ENCODE measurements at regions not wholly inside any gene's neighbourhood (a gene's known extent, or its start where the extent isn't known, plus 50 kb on each side); places are given as distances from the start of the nearest gene placed in this dataset.
"Not testable (repeated sequence)": the region's sequence is repeated elsewhere in the genome, so short reads cannot be mapped to it uniquely, and the experiment has no call there.

GRCh38 chr2:220811952-220812570 is 760.0 kb downstream of the EPHA4 start:
- Mint-ChIP-seq H3K4me1 (no peaks in the 10 kb centered on the region), H3K27ac (no peak overlapping the region), H3K27me3 (peaks cover 2% of the 10 kb centered on the region), H3K9me3 (ENCODE audit: low read depth) (no peaks in the 10 kb centered on the region), H3K36me3 (ENCODE audit: low read depth) (no peaks in the 10 kb centered on the region), H3K4me3 (no peak overlapping the region)
- intact Hi-C loops (cut with DNase I, micrococcal nuclease): no loop called here
- CTCF ChIA-PET: no interaction called here
- ATAC-seq (no peak), DNase-seq (no peak)
- POLR2A ChIA-PET: no interaction called here

GRCh38 chr2:220814441-220814840 is 757.7 kb downstream of the EPHA4 start:
- intact Hi-C loops (cut with DNase I, micrococcal nuclease): no loop called here
- H3K9me3 Mint-ChIP-seq (ENCODE audit: low read depth): no peaks in the 10 kb centered on the region
- H3K4me3 Mint-ChIP-seq: no peak overlapping the region
- H3K27me3 Mint-ChIP-seq: peaks cover 5% of the 10 kb centered on the region
- H3K4me1 Mint-ChIP-seq: no peaks in the 10 kb centered on the region
- POLR2A ChIA-PET: no interaction called here
- no peaks in the 10 kb centered on the region for H3K36me3 Mint-ChIP-seq (ENCODE audit: low read depth)
- no peak for ATAC-seq
- CTCF ChIA-PET: no interaction called here
- DNase-seq: no peak
- H3K27ac Mint-ChIP-seq: no peak overlapping the region

- no peaks in the 10 kb centered on the region for H3K9me3 Mint-ChIP-seq (ENCODE audit: low read depth)
- no peak overlapping the region for H3K4me3 Mint-ChIP-seq
- no peaks in the 10 kb centered on the region for H3K4me1 Mint-ChIP-seq
- H3K36me3 Mint-ChIP-seq (ENCODE audit: low read depth): no peaks in the 10 kb centered on the region
- no peak for ATAC-seq
- intact Hi-C loops (cut with DNase I, micrococcal nuclease): no loop called here
- H3K27ac Mint-ChIP-seq: no peak overlapping the region
- peaks cover 5% of the 10 kb centered on the region for H3K27me3 Mint-ChIP-seq
- CTCF ChIA-PET: no interaction called here
- POLR2A ChIA-PET: no interaction called here
- DNase-seq: no peak
Observed at GRCh38 chr2:220815698-220816097, 756.4 kb downstream of the EPHA4 start.

- H3K4me1 Mint-ChIP-seq: no peaks in the 10 kb centered on the region
- no peak overlapping the region for H3K27ac Mint-ChIP-seq
- H3K4me3 Mint-ChIP-seq: no peak overlapping the region
- no peak for ATAC-seq
- no peaks in the 10 kb centered on the region for H3K9me3 Mint-ChIP-seq (ENCODE audit: low read depth)
- intact Hi-C loops (cut with DNase I, micrococcal nuclease): no loop called here
- DNase-seq: no peak
- peaks cover 3% of the 10 kb centered on the region for H3K27me3 Mint-ChIP-seq
- no peaks in the 10 kb centered on the region for H3K36me3 Mint-ChIP-seq (ENCODE audit: low read depth)
- ChIA-PET POLR2A (no interaction called here), CTCF (no interaction called here)
Observed at GRCh38 chr2:220821683-220822082, 750.4 kb downstream of the EPHA4 start.

- ATAC-seq; H3K4me3 Mint-ChIP-seq; intact Hi-C loops (cut with DNase I, micrococcal nuclease); POLR2A ChIA-PET; DNase-seq; H3K27ac Mint-ChIP-seq; H3K27me3 Mint-ChIP-seq; H3K9me3 Mint-ChIP-seq (ENCODE audit: low read depth); CTCF ChIA-PET; H3K4me1 Mint-ChIP-seq; H3K36me3 Mint-ChIP-seq (ENCODE audit: low read depth): not testable (repeated sequence)
Observed at GRCh38 chr2:220823590-220823989, 748.5 kb downstream of the EPHA4 start.

GRCh38 chr2:220833446-220833845 is 738.7 kb downstream of the EPHA4 start:
- CTCF ChIA-PET: no interaction called here
- H3K4me1 Mint-ChIP-seq: no peaks in the 10 kb centered on the region
- intact Hi-C loops (cut with DNase I, micrococcal nuclease): no loop called here

GRCh38 chr2:220835583-220835982 is 736.5 kb downstream of the EPHA4 start:
- Mint-ChIP-seq H3K4me3 (no peak overlapping the region), H3K4me1 (no peaks in the 10 kb centered on the region), H3K9me3 (ENCODE audit: low read depth) (no peaks in the 10 kb centered on the region), H3K36me3 (ENCODE audit: low read depth) (no peaks in the 10 kb centered on the region), H3K27me3 (no peaks in the 10 kb centered on the region), H3K27ac (no peak overlapping the region)
- intact Hi-C loops (cut with DNase I, micrococcal nuclease): no loop called here
- ChIA-PET POLR2A (no interaction called here), CTCF (no interaction called here)
- ATAC-seq (no peak), DNase-seq (no peak)

More at GRCh38 chr2:220833446-220833845, 738.7 kb downstream of the EPHA4 start:
- H3K27ac Mint-ChIP-seq: no peak overlapping the region
- no peaks in the 10 kb centered on the region for H3K9me3 Mint-ChIP-seq (ENCODE audit: low read depth)
- no peak overlapping the region for H3K4me3 Mint-ChIP-seq
- H3K36me3 Mint-ChIP-seq (ENCODE audit: low read depth): no peaks in the 10 kb centered on the region
- POLR2A ChIA-PET: no interaction called here
- H3K27me3 Mint-ChIP-seq: no peaks in the 10 kb centered on the region
- DNase-seq (no peak), ATAC-seq (no peak)

- ATAC-seq: no peak
- no peaks in the 10 kb centered on the region for H3K9me3 Mint-ChIP-seq (ENCODE audit: low read depth)
- H3K4me1 Mint-ChIP-seq: no peaks in the 10 kb centered on the region
- DNase-seq: no peak
- intact Hi-C loops (cut with DNase I, micrococcal nuclease): no loop called here
- ChIA-PET POLR2A (no interaction called here), CTCF (no interaction called here)
- no peak overlapping the region for H3K4me3 Mint-ChIP-seq
- no peak overlapping the region for H3K27ac Mint-ChIP-seq
- H3K27me3 Mint-ChIP-seq: no peaks in the 10 kb centered on the region
- H3K36me3 Mint-ChIP-seq (ENCODE audit: low read depth): no peaks in the 10 kb centered on the region
Observed at GRCh38 chr2:220837226-220837625, 734.9 kb downstream of the EPHA4 start.

GRCh38 chr2:220842901-220843665 is 729.0 kb downstream of the EPHA4 start:
- Mint-ChIP-seq H3K9me3 (ENCODE audit: low read depth) (no peaks in the 10 kb centered on the region), H3K4me3 (no peak overlapping the region), H3K27me3 (peaks cover 2% of the 10 kb centered on the region), H3K4me1 (no peaks in the 10 kb centered on the region), H3K36me3 (ENCODE audit: low read depth) (no peaks in the 10 kb centered on the region), H3K27ac (no peak overlapping the region)
- no peak for DNase-seq
- ChIA-PET POLR2A (no interaction called here), CTCF (no interaction called here)
- ATAC-seq: no peak
- intact Hi-C loops (cut with DNase I, micrococcal nuclease): no loop called here

GRCh38 chr2:220845766-220846273 is 726.3 kb downstream of the EPHA4 start:
- H3K27ac Mint-ChIP-seq: no peak overlapping the region
- intact Hi-C loops (cut with DNase I, micrococcal nuclease): no loop called here
- CTCF ChIA-PET: no interaction called here
- POLR2A ChIA-PET: no interaction called here
- H3K9me3 Mint-ChIP-seq (ENCODE audit: low read depth): no peaks in the 10 kb centered on the region
- no peak overlapping the region for H3K4me3 Mint-ChIP-seq
- no peak for DNase-seq
- no peak for ATAC-seq
- H3K4me1 Mint-ChIP-seq: no peaks in the 10 kb centered on the region
- no peaks in the 10 kb centered on the region for H3K36me3 Mint-ChIP-seq (ENCODE audit: low read depth)
- peaks cover 2% of the 10 kb centered on the region for H3K27me3 Mint-ChIP-seq

GRCh38 chr2:220847006-220847405 is 725.1 kb downstream of the EPHA4 start:
- ATAC-seq (no peak), DNase-seq (no peak)
- Mint-ChIP-seq H3K9me3 (ENCODE audit: low read depth) (no peaks in the 10 kb centered on the region), H3K4me3 (no peak overlapping the region), H3K27me3 (peaks cover 2% of the 10 kb centered on the region), H3K36me3 (ENCODE audit: low read depth) (no peaks in the 10 kb centered on the region), H3K27ac (no peak overlapping the region), H3K4me1 (no peaks in the 10 kb centered on the region)
- ChIA-PET CTCF (interaction anchor here (1.0 kb wide), 1 partner anchor 12 kb away, joined by 3 read pairs; no protein-coding TSS in a partner anchor), POLR2A (no interaction called here)
- intact Hi-C loops (cut with DNase I, micrococcal nuclease): no loop called here

- ChIA-PET CTCF (interaction anchor here (0.5 to 1.0 kb wide), 2 partner anchors 12 to 281 kb away, joined by 3 read pairs; no protein-coding TSS in a partner anchor), POLR2A (no interaction called here)
- Mint-ChIP-seq H3K4me1 (no peaks in the 10 kb centered on the region), H3K9me3 (ENCODE audit: low read depth) (no peaks in the 10 kb centered on the region), H3K36me3 (ENCODE audit: low read depth) (no peaks in the 10 kb centered on the region), H3K4me3 (no peak overlapping the region), H3K27me3 (peaks cover 2% of the 10 kb centered on the region), H3K27ac (no peak overlapping the region)
- ATAC-seq: no peak
- DNase-seq: no peak
- intact Hi-C loops (cut with DNase I, micrococcal nuclease): no loop called here
Observed at GRCh38 chr2:220847589-220847988, 724.5 kb downstream of the EPHA4 start.
